ENCODE measurements at regions not wholly inside any gene's neighbourhood (a gene's known extent, or its start where the extent isn't known, plus 50 kb on each side); places are given as distances from the start of the nearest gene placed in this dataset.
"Not testable (repeated sequence)": the region's sequence is repeated elsewhere in the genome, so short reads cannot be mapped to it uniquely, and the experiment has no call there.

GRCh38 chr7:53431901-53432300 lies 396.5 kb downstream of the POM121L12 start:
- Mint-ChIP-seq H3K36me3 (no peaks in the 10 kb centered on the region), H3K9me3 (peaks cover 0 to 11% (median 4%) of the 10 kb centered on the region in 7 donors), H3K27me3 (no peaks in the 10 kb centered on the region), H3K27ac (no peak overlapping the region), H3K4me3 (no peak overlapping the region), H3K4me1 (no peaks in the 10 kb centered on the region)
- ATAC-seq (ENCODE audit: low read depth in 2 of 2) (no peak), DNase-seq (no peak)

- Mint-ChIP-seq H3K27me3 (no peaks in the 10 kb centered on the region), H3K4me1 (no peaks in the 10 kb centered on the region), H3K27ac (no peak overlapping the region), H3K9me3 (peaks cover 0 to 11% (median 4%) of the 10 kb centered on the region in 7 donors), H3K36me3 (no peaks in the 10 kb centered on the region), H3K4me3 (no peak overlapping the region)
- no peak for DNase-seq
- ATAC-seq (ENCODE audit: low read depth in 2 of 2), result no peak
Observed at GRCh38 chr7:53437336-53437735, 401.9 kb downstream of the POM121L12 start.

GRCh38 chr7:53446170-53446569 lies 410.7 kb downstream of the POM121L12 start:
- H3K9me3 Mint-ChIP-seq, result peaks cover 0 to 4% (median 0%) of the 10 kb centered on the region in 7 donors
- H3K4me3 Mint-ChIP-seq, result no peak overlapping the region
- H3K4me1 Mint-ChIP-seq, result no peaks in the 10 kb centered on the region
- no peaks in the 10 kb centered on the region for H3K36me3 Mint-ChIP-seq
- H3K27ac Mint-ChIP-seq, result no peak overlapping the region
- DNase-seq, result no peak
- ATAC-seq (ENCODE audit: low read depth in 2 of 2), result no peak
- no peaks in the 10 kb centered on the region for H3K27me3 Mint-ChIP-seq

DNA sequence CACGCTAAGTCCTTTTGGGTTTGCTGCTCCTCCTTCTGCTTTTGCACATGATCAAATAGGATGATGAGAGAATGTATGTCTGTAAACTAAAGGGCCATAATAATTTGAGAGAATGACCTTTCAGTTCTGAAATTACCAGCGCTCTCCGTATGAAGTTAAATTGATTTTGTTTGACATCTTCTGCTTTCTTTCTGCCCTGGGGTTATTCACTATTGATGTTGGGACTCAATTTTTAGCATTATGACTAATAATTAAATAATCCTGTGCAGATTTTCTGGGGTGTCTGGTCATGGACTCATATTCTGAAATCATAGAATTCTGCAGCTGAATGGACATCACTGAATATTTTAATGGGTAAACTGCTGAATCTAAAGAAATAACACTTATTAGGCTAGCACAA lies 423.2 kb downstream of the POM121L12 start:
- no peaks in the 10 kb centered on the region for H3K4me1 Mint-ChIP-seq
- H3K27ac Mint-ChIP-seq, result no peak overlapping the region
- H3K9me3 Mint-ChIP-seq, result peaks cover 0 to 8% (median 2%) of the 10 kb centered on the region in 7 donors
- no peak overlapping the region for H3K4me3 Mint-ChIP-seq
- no peaks in the 10 kb centered on the region for H3K36me3 Mint-ChIP-seq
- no peak for DNase-seq
- ATAC-seq (ENCODE audit: low read depth in 2 of 2), result no peak
- H3K27me3 Mint-ChIP-seq, result no peaks in the 10 kb centered on the region

GRCh38 chr7:53466371-53466770 lies 430.9 kb downstream of the POM121L12 start:
- no peaks in the 10 kb centered on the region for H3K4me1 Mint-ChIP-seq
- ATAC-seq (ENCODE audit: low read depth in 2 of 2), result no peak
- no peaks in the 10 kb centered on the region for H3K27me3 Mint-ChIP-seq
- no peak for DNase-seq
- no peak overlapping the region for H3K27ac Mint-ChIP-seq
- H3K9me3 Mint-ChIP-seq, result peaks cover 0 to 18% (median 9%) of the 10 kb centered on the region in 7 donors
- H3K4me3 Mint-ChIP-seq, result no peak overlapping the region
- H3K36me3 Mint-ChIP-seq, result no peaks in the 10 kb centered on the region

GRCh38 chr7:53470336-53470970 lies 435.0 kb downstream of the POM121L12 start:
- no peaks in the 10 kb centered on the region for H3K4me1 Mint-ChIP-seq
- H3K4me3 Mint-ChIP-seq, result no peak overlapping the region
- no peak overlapping the region for H3K27ac Mint-ChIP-seq
- no peak for ATAC-seq (ENCODE audit: low read depth in 2 of 2)
- no peaks in the 10 kb centered on the region for H3K36me3 Mint-ChIP-seq
- no peaks in the 10 kb centered on the region for H3K27me3 Mint-ChIP-seq
- DNase-seq, result no peak
- peaks cover 2 to 15% (median 4%) of the 10 kb centered on the region in 7 donors for H3K9me3 Mint-ChIP-seq

- no peaks in the 10 kb centered on the region for H3K4me1 Mint-ChIP-seq
- H3K27ac Mint-ChIP-seq, result no peak overlapping the region
- H3K36me3 Mint-ChIP-seq, result no peaks in the 10 kb centered on the region
- ATAC-seq (ENCODE audit: low read depth in 2 of 2) (no peak), DNase-seq (no peak)
- no peak overlapping the region for H3K4me3 Mint-ChIP-seq
- H3K9me3 Mint-ChIP-seq, result peaks cover 0 to 15% (median 8%) of the 10 kb centered on the region in 7 donors
- no peaks in the 10 kb centered on the region for H3K27me3 Mint-ChIP-seq
Observed at GRCh38 chr7:53473371-53473770, 437.9 kb downstream of the POM121L12 start.

DNA sequence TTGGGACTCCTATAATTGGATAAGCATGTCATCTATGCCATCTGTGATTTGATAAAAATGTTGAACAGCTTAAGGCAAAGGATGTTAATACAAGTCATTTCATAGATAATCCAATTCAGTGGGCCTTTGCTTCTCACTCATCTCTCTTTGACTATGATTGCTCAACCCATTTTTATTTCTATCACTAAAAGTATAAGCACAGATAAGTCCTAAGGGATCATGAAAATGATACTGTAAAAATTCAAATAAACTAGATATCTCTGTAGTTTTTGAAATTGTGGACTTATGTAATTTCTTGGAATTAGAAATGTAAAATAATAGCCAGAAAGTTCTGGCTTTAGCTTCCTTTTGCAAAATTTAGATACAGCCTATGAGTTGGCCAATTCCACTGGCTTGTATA lies 440.3 kb downstream of the POM121L12 start:
- no peaks in the 10 kb centered on the region for H3K27me3 Mint-ChIP-seq
- H3K27ac Mint-ChIP-seq, result no peak overlapping the region
- peaks cover 0 to 19% (median 9%) of the 10 kb centered on the region in 7 donors for H3K9me3 Mint-ChIP-seq
- ATAC-seq (ENCODE audit: low read depth in 2 of 2) (no peak), DNase-seq (no peak)
- no peaks in the 10 kb centered on the region for H3K4me1 Mint-ChIP-seq
- no peak overlapping the region for H3K4me3 Mint-ChIP-seq
- no peaks in the 10 kb centered on the region for H3K36me3 Mint-ChIP-seq

- Mint-ChIP-seq H3K4me1 (no peaks in the 10 kb centered on the region), H3K27ac (no peak overlapping the region)
Observed at GRCh38 chr7:53476566-53476965, 441.1 kb downstream of the POM121L12 start.

DNA sequence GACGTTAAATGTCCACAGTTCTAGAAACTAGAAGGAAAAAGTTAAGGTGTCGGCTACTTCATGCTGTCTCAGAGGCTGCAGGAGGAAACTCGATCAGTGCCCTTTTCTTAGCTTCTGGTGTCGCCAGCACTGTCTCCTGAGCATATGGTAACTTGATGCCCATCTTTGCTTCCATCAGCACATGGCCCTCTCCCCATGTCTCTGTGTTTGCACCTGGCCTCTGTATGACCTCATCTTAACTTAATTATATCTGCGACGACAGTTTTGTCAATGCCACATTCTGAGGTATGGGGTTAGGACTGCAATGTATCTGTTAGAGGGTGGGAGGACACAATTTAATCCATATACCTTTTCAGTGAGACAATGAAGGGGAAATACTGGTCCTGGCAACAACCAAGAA lies 449.9 kb downstream of the POM121L12 start:
- no peaks in the 10 kb centered on the region for H3K27me3 Mint-ChIP-seq
- no peaks in the 10 kb centered on the region for H3K4me1 Mint-ChIP-seq
- DNase-seq (no peak), ATAC-seq (ENCODE audit: low read depth in 2 of 2) (no peak)
- H3K27ac Mint-ChIP-seq, result no peak overlapping the region
- H3K9me3 Mint-ChIP-seq, result peaks cover 2 to 19% (median 7%) of the 10 kb centered on the region in 7 donors
- no peak overlapping the region for H3K4me3 Mint-ChIP-seq
- no peaks in the 10 kb centered on the region for H3K36me3 Mint-ChIP-seq

More at GRCh38 chr7:53476566-53476965, 441.1 kb downstream of the POM121L12 start:
- Mint-ChIP-seq H3K9me3 (peaks cover 0 to 19% (median 9%) of the 10 kb centered on the region in 7 donors), H3K36me3 (no peaks in the 10 kb centered on the region), H3K4me3 (no peak overlapping the region), H3K27me3 (no peaks in the 10 kb centered on the region)
- ATAC-seq (ENCODE audit: low read depth in 2 of 2) (no peak), DNase-seq (no peak)

GRCh38 chr7:53491051-53491450 lies 455.6 kb downstream of the POM121L12 start:
- Mint-ChIP-seq H3K4me3 (no peak overlapping the region), H3K36me3 (no peaks in the 10 kb centered on the region), H3K9me3 (peaks cover 5 to 15% (median 7%) of the 10 kb centered on the region in 7 donors), H3K27ac (no peak overlapping the region), H3K4me1 (no peaks in the 10 kb centered on the region), H3K27me3 (no peaks in the 10 kb centered on the region)
- DNase-seq (no peak), ATAC-seq (ENCODE audit: low read depth in 2 of 2) (no peak)

GRCh38 chr7:53495181-53495580 lies 459.7 kb downstream of the POM121L12 start:
- ATAC-seq (ENCODE audit: low read depth in 2 of 2), result not testable (repeated sequence)

GRCh38 chr7:53500076-53500475 lies 464.6 kb downstream of the POM121L12 start:
- ATAC-seq (ENCODE audit: low read depth in 2 of 2) (no peak), DNase-seq (no peak)
- no peaks in the 10 kb centered on the region for H3K4me1 Mint-ChIP-seq
- H3K27ac Mint-ChIP-seq, result no peak overlapping the region
- H3K27me3 Mint-ChIP-seq, result no peaks in the 10 kb centered on the region
- no peak overlapping the region for H3K4me3 Mint-ChIP-seq
- H3K9me3 Mint-ChIP-seq, result peaks cover 0 to 8% (median 5%) of the 10 kb centered on the region in 7 donors
- H3K36me3 Mint-ChIP-seq, result no peaks in the 10 kb centered on the region

More at GRCh38 chr7:53495181-53495580, 459.7 kb downstream of the POM121L12 start:
- H3K27ac Mint-ChIP-seq, H3K4me3 Mint-ChIP-seq, DNase-seq, H3K36me3 Mint-ChIP-seq, H3K4me1 Mint-ChIP-seq, H3K27me3 Mint-ChIP-seq: not testable (repeated sequence)
- H3K9me3 Mint-ChIP-seq, result peaks cover 0 to 15% (median 6%) of the 10 kb centered on the region in 7 donors

- DNase-seq (no peak), ATAC-seq (ENCODE audit: low read depth in 2 of 2) (no peak)
- Mint-ChIP-seq H3K27me3 (no peaks in the 10 kb centered on the region), H3K9me3 (peaks cover 0 to 6% (median 4%) of the 10 kb centered on the region in 7 donors), H3K4me1 (no peaks in the 10 kb centered on the region), H3K27ac (no peak overlapping the region), H3K36me3 (no peaks in the 10 kb centered on the region), H3K4me3 (no peak overlapping the region)
Observed at GRCh38 chr7:53504914-53505313, 469.5 kb downstream of the POM121L12 start.
